ENCODE measurements at regions not wholly inside any gene's neighbourhood (a gene's known extent, or its start where the extent isn't known, plus 50 kb on each side); places are given as distances from the start of the nearest gene placed in this dataset.

DNA sequence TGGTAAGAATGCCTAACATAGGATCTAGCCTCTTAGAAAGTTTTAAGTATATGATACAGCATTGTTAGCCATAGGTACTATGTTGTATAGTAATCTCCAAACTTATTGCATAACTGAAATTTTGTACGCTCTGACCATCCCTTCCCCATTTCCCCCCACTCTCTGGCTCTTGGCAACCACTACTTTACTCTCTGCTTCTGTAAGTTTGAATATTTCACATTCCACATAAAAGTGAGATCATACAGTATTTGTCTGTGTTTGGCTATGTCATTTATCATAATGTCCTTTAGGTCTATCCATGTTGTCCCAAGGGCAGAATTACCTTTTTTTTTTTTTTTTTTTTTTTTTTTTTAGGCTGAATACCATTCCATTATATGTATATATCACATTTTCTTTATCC is 396.9 kb downstream of the DLEU7 start:
- no peak overlapping the region for H3K9ac ChIP-seq (ENCODE audit: low read length)
- TF ChIP-seq, protein P1, sequence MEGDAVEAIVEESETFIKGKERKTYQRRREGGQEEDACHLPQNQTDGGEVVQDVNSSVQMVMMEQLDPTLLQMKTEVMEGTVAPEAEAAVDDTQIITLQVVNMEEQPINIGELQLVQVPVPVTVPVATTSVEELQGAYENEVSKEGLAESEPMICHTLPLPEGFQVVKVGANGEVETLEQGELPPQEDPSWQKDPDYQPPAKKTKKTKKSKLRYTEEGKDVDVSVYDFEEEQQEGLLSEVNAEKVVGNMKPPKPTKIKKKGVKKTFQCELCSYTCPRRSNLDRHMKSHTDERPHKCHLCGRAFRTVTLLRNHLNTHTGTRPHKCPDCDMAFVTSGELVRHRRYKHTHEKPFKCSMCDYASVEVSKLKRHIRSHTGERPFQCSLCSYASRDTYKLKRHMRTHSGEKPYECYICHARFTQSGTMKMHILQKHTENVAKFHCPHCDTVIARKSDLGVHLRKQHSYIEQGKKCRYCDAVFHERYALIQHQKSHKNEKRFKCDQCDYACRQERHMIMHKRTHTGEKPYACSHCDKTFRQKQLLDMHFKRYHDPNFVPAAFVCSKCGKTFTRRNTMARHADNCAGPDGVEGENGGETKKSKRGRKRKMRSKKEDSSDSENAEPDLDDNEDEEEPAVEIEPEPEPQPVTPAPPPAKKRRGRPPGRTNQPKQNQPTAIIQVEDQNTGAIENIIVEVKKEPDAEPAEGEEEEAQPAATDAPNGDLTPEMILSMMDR (IDR thresholded peaks at IDR 0.05; ENCODE audit: low read length): no peak
- no peak for TF ChIP-seq EZH2 (IDR thresholded peaks at IDR 0.05; ENCODE audit: borderline replicate concordance, low read length)
- no peak overlapping the region for H3K27ac ChIP-seq (ENCODE audit: low read depth, low read length, poor library complexity, severe bottlenecking)
- no peaks in the 10 kb centered on the region for H3K27me3 ChIP-seq (ENCODE audit: insufficient read depth, low read length)
- no peaks in the 10 kb centered on the region for H3F3A ChIP-seq (ENCODE audit: insufficient read depth, low read length)
- H4K20me1 ChIP-seq (ENCODE audit: insufficient read depth, low read length): no peaks in the 10 kb centered on the region
- H2AFZ ChIP-seq (ENCODE audit: low read length): no peak overlapping the region
- no peaks in the 10 kb centered on the region for H3K36me3 ChIP-seq (ENCODE audit: insufficient read depth, low read length)
- H3K4me2 ChIP-seq (ENCODE audit: low read length): no peak overlapping the region
- no peak overlapping the region for H3K4me3 ChIP-seq (ENCODE audit: low read depth, low read length, poor library complexity, severe bottlenecking)
- no peaks in the 10 kb centered on the region for H3K79me2 ChIP-seq (ENCODE audit: insufficient read depth, low read length)
- peaks cover 5% of the 10 kb centered on the region for H3K4me1 ChIP-seq (ENCODE audit: insufficient read depth, low read length, severe bottlenecking)
- no peaks in the 10 kb centered on the region for H3K9me2 ChIP-seq (ENCODE audit: low read depth, low read length)
- no peaks in the 10 kb centered on the region for H3K9me3 ChIP-seq (ENCODE audit: low read length)

DNA sequence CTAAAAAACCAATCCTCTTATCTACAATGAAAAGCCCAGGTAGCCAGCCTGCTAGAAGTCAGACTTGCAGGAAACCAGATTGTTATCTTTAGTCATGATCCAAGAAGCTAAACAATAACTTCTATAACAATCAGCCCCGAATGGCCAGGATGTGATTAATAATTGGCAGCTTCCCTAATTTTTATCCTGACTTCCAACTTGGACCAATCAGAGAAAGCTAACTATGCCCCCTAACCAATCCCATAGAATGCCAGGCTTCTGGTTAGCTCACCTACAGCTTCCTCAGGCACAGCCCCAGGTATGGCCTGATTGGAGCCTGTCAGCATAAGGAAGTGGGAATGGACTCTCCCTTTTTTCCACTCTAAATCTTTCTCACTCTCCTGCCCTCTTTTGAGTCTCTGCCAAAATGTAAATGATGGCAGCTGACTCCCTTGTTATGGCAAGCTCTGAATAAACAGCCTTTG is 394.9 kb downstream of the DLEU7 start:
- Histone ChIP-seq H3K9me2 (ENCODE audit: low read depth, low read length) (no peaks in the 10 kb centered on the region), H3K4me1 (ENCODE audit: insufficient read depth, low read length, severe bottlenecking) (peaks cover 5% of the 10 kb centered on the region), H3K79me2 (ENCODE audit: insufficient read depth, low read length) (no peaks in the 10 kb centered on the region), H2AFZ (ENCODE audit: low read length) (no peak overlapping the region), H3K4me2 (ENCODE audit: low read length) (no peak overlapping the region), H3K9me3 (ENCODE audit: low read length) (no peaks in the 10 kb centered on the region), H3K27ac (ENCODE audit: low read depth, low read length, poor library complexity, severe bottlenecking) (no peak overlapping the region), H3F3A (ENCODE audit: insufficient read depth, low read length) (no peaks in the 10 kb centered on the region), H3K4me3 (ENCODE audit: low read depth, low read length, poor library complexity, severe bottlenecking) (no peak overlapping the region), H3K36me3 (ENCODE audit: insufficient read depth, low read length) (no peaks in the 10 kb centered on the region), H4K20me1 (ENCODE audit: insufficient read depth, low read length) (no peaks in the 10 kb centered on the region), H3K27me3 (ENCODE audit: insufficient read depth, low read length) (no peaks in the 10 kb centered on the region), H3K9ac (ENCODE audit: low read length) (no peak overlapping the region)
- TF ChIP-seq, protein P1 (IDR thresholded peaks at IDR 0.05; ENCODE audit: low read length): no peak
- TF ChIP-seq EZH2 (IDR thresholded peaks at IDR 0.05; ENCODE audit: borderline replicate concordance, low read length): no peak

DNA sequence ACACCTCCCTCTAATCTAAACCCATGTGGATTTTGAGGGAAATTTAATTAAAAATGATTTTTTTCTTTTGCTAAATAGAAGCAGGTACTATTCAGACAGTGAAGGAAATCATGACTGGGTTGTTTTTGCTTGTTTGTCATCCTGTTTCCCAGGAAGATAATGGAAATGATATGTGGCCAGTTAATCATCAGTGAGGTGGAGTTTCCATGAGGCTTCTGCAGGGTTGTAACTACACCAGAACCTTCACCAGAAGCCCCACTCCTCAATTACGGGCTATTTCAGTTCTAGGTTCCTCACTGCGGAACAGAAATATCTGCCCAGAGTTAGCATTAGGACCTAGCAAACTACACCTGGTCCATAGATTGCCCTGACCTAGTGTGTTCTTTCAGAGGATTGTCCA is 394.0 kb downstream of the DLEU7 start:
- no peak for TF ChIP-seq EZH2 (IDR thresholded peaks at IDR 0.05; ENCODE audit: borderline replicate concordance, low read length)
- TF ChIP-seq, protein P1 (IDR thresholded peaks at IDR 0.05; ENCODE audit: low read length): no peak
- H3K4me2 ChIP-seq (ENCODE audit: low read length): no peak overlapping the region

More for the DNA sequence above, 394.0 kb downstream of the DLEU7 start:
- Histone ChIP-seq H3F3A (ENCODE audit: insufficient read depth, low read length) (no peaks in the 10 kb centered on the region), H3K9me2 (ENCODE audit: low read depth, low read length) (no peaks in the 10 kb centered on the region), H3K9me3 (ENCODE audit: low read length) (no peaks in the 10 kb centered on the region), H3K27me3 (ENCODE audit: insufficient read depth, low read length) (no peaks in the 10 kb centered on the region), H3K27ac (ENCODE audit: low read depth, low read length, poor library complexity, severe bottlenecking) (no peak overlapping the region), H3K79me2 (ENCODE audit: insufficient read depth, low read length) (no peaks in the 10 kb centered on the region), H3K36me3 (ENCODE audit: insufficient read depth, low read length) (no peaks in the 10 kb centered on the region), H3K4me1 (ENCODE audit: insufficient read depth, low read length, severe bottlenecking) (peaks cover 10% of the 10 kb centered on the region), H2AFZ (ENCODE audit: low read length) (no peak overlapping the region), H3K9ac (ENCODE audit: low read length) (no peak overlapping the region), H4K20me1 (ENCODE audit: insufficient read depth, low read length) (no peaks in the 10 kb centered on the region), H3K4me3 (ENCODE audit: low read depth, low read length, poor library complexity, severe bottlenecking) (no peak overlapping the region)

Measured in OCI-LY1 (cell line).